Activated CD8-positive, alpha-beta memory T cell treated with anti-CD3 and anti-CD28 coated beads, Interleukin-2, amount 50 U/mL, for 1 hour (primary cell): ENCODE measurements at regions not wholly inside any gene's neighbourhood (a gene's known extent, or its start where the extent isn't known, plus 50 kb on each side); places are given as distances from the start of the nearest gene placed in this dataset.

Experiments
- DNase-seq: peaks from one replicate; pipeline ENCODE4 v3.0.0-alpha.2; 2020; ENCODE audit errors: extremely low read depth

GRCh38 chr7:68306692-68307107 is 1291.6 kb upstream of the AUTS2 start:
- DNase-seq = no peak

GRCh38 chr7:68309271-68309670 is 1289.0 kb upstream of the AUTS2 start:
- no peak for DNase-seq

- DNase-seq = no peak
These were observed 1288.5 kb upstream of the AUTS2 start for GRCh38 chr7:68309806-68310205.

- DNase-seq = no peak
These were observed 1286.3 kb upstream of the AUTS2 start for GRCh38 chr7:68311958-68312357.

- no peak for DNase-seq
These were observed 1284.5 kb upstream of the AUTS2 start for GRCh38 chr7:68313806-68314205.

GRCh38 chr7:68314208-68314607 is 1284.1 kb upstream of the AUTS2 start:
- no peak for DNase-seq

- DNase-seq = no peak
These were observed 1280.8 kb upstream of the AUTS2 start for GRCh38 chr7:68317476-68317875.

- DNase-seq = no peak
These were observed 1279.2 kb upstream of the AUTS2 start for GRCh38 chr7:68319061-68319460.

- no peak for DNase-seq
These were observed 1277.1 kb upstream of the AUTS2 start for GRCh38 chr7:68321076-68321639.

- no peak for DNase-seq
These were observed 1276.3 kb upstream of the AUTS2 start for GRCh38 chr7:68321776-68322496.

GRCh38 chr7:68324621-68325020 is 1273.7 kb upstream of the AUTS2 start:
- DNase-seq = no peak

GRCh38 chr7:68334216-68334615 is 1264.1 kb upstream of the AUTS2 start:
- DNase-seq = no peak

GRCh38 chr7:68334636-68335272 is 1263.5 kb upstream of the AUTS2 start:
- DNase-seq = no peak

GRCh38 chr7:68336594-68336993 is 1261.7 kb upstream of the AUTS2 start:
- no peak for DNase-seq

- no peak for DNase-seq
These were observed 1249.9 kb upstream of the AUTS2 start for GRCh38 chr7:68348401-68348800.

GRCh38 chr7:68362745-68363518 is 1235.3 kb upstream of the AUTS2 start:
- DNase-seq = no peak

- no peak for DNase-seq
These were observed 1233.2 kb upstream of the AUTS2 start for GRCh38 chr7:68364886-68365625.

- DNase-seq = no peak
These were observed 1226.3 kb upstream of the AUTS2 start for GRCh38 chr7:68371985-68372384.

- no peak for DNase-seq
These were observed 1222.1 kb upstream of the AUTS2 start for GRCh38 chr7:68376131-68376661.

GRCh38 chr7:68381731-68382130 is 1216.5 kb upstream of the AUTS2 start:
- DNase-seq = no peak

GRCh38 chr7:68384581-68384980 is 1213.7 kb upstream of the AUTS2 start:
- no peak for DNase-seq

GRCh38 chr7:68393051-68393450 is 1205.2 kb upstream of the AUTS2 start:
- no peak for DNase-seq
